ENCODE measurements at regions not wholly inside any gene's neighbourhood (a gene's known extent, or its start where the extent isn't known, plus 50 kb on each side); places are given as distances from the start of the nearest gene placed in this dataset.

DNA sequence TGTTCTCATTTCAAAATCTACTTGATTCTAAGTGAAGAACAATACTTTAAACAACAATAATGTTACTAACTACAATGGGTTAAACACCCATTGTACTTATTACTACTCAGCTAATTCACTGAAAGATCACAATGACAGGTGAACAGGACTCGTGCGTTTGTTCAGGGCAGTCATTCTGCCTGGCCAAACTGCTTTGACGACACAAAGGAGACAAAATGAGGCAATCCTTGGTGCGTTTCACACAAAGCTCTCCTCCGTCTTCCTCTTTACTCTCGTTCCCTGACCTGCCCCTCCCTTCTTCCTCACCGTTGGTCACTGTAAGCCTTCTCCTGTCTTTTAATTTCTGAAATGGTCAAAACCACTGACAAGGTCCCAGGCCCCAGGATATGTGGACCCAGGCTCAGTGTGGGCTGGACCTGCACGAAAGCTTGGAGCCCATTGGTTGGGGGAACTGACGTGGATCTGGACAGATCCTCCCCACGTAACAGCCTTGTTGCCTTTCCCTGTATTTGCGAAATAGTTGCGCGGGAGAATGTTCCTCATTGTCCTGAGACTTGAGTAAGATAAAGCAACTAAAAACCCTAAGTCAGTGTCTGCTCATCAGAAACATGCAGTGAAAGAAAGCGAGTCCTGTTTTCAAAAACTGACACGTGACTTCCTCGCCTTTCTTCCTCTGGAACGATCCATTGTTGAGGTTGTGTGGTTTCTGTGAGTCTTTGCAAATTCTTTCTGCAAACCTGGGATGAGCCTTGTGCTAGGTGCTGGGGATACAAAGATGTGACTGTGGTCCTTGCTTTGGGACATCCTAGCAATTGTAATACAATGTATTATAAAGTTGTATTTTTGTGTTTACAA, 147.1 kb upstream of the RGMA start:
- TF ChIP-seq, protein P1, sequence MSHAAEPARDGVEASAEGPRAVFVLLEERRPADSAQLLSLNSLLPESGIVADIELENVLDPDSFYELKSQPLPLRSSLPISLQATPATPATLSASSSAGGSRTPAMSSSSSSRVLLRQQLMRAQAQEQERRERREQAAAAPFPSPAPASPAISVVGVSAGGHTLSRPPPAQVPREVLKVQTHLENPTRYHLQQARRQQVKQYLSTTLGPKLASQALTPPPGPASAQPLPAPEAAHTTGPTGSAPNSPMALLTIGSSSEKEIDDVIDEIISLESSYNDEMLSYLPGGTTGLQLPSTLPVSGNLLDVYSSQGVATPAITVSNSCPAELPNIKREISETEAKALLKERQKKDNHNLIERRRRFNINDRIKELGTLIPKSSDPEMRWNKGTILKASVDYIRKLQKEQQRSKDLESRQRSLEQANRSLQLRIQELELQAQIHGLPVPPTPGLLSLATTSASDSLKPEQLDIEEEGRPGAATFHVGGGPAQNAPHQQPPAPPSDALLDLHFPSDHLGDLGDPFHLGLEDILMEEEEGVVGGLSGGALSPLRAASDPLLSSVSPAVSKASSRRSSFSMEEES (CRISPR knock-in tag; IDR thresholded peaks at IDR 0.05) = peak; percentile 65
- TF ChIP-seq, protein P2, sequence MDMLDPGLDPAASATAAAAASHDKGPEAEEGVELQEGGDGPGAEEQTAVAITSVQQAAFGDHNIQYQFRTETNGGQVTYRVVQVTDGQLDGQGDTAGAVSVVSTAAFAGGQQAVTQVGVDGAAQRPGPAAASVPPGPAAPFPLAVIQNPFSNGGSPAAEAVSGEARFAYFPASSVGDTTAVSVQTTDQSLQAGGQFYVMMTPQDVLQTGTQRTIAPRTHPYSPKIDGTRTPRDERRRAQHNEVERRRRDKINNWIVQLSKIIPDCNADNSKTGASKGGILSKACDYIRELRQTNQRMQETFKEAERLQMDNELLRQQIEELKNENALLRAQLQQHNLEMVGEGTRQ (CRISPR knock-in tag; IDR thresholded peaks at IDR 0.05) = peak; percentile 20; the same call in 1 of the 2 replicates
- no peak for TF ChIP-seq NRF1 (conservative IDR thresholded peaks at IDR 0.05 in 1 of 2, IDR thresholded peaks at IDR 0.05 in 1 of 2)
- no peak for TF ChIP-seq TARDBP (IDR thresholded peaks at IDR 0.05)
- peak; percentile 35; the same call in 1 of the 2 replicates for TF ChIP-seq RAD51 (IDR thresholded peaks at IDR 0.05; ENCODE audit: borderline replicate concordance, low read depth)
- Histone ChIP-seq H3K4me1 (replicated peaks in 1 of 2; ENCODE audit: control insufficient read depth in 2 of 2, insufficient read depth in 2 of 2, low read length in 2 of 2) (no peaks in the 10 kb centered on the region), H3K9me1 (ENCODE audit: control insufficient read depth, insufficient read depth, low read length) (no peaks in the 10 kb centered on the region), H2AFZ (ENCODE audit: low read depth, low read length) (peak overlapping the region; percentile 19; the same call in 1 of the 2 replicates), H3K79me2 (ENCODE audit: control insufficient read depth, insufficient read depth, low read length) (no peaks in the 10 kb centered on the region), H3K4me2 (ENCODE audit: insufficient read depth, low read length) (no peak overlapping the region), H4K20me1 (replicated peaks; ENCODE audit: control insufficient read depth, insufficient read depth, low read length) (no peaks in the 10 kb centered on the region), H3K27ac (ENCODE audit: extremely low read depth, low read depth, low read length) (no peak overlapping the region), H3K9ac (ENCODE audit: insufficient read depth in 1 of 2, low read depth in 2 of 2, low read length in 2 of 2) (no peak overlapping the region), H3K27me3 (ENCODE audit: control insufficient read depth in 2 of 2, insufficient read depth in 2 of 2, low read length in 2 of 2) (peaks cover 6 to 14% of the 10 kb centered on the region in 2 experiments; a peak in 3 of 5 replicates), H3K4me3 (no peak overlapping the region), H3K36me3 (ENCODE audit: control insufficient read depth, insufficient read depth, low read length) (no peaks in the 10 kb centered on the region), H3K9me3 (replicated peaks; ENCODE audit: control insufficient read depth, insufficient read depth, low read depth, low read length) (no peaks in the 10 kb centered on the region)
- WGBS (ENCODE audit: insufficient coverage, low coverage, missing lambda C conversion rate) = 4% methylated on average over 17 of the region's 17 CpGs
- ChIA-PET POLR2A (interaction anchor here (0.8 kb wide), 1 partner anchor 67 kb away, joined by 3 read pairs; no protein-coding TSS in a partner anchor), CTCF (ENCODE audit: low intra/inter-chr PET ratio) (no interaction called here)
- intact Hi-C loops (cut with micrococcal nuclease) (no loop called here), in situ Hi-C loops (cut with MboI) (no loop called here)
- ATAC-seq = no peak
- peak in 1 of 4 experiments; percentile 11 for DNase-seq (ENCODE audit: extremely low read depth in 1 of 4, low spot score in 3 of 4)
- FAIRE-seq = peak; percentile 19
- BruUV-seq (replicated peaks) = no TSS peak

Data from K562 (cell line).